CD4-positive, CD25-positive, alpha-beta regulatory T cell (primary cell): ENCODE measurements at regions not wholly inside any gene's neighbourhood (a gene's known extent, or its start where the extent isn't known, plus 50 kb on each side); places are given as distances from the start of the nearest gene placed in this dataset.

Experiments
- ATAC-seq, 2 donors: fragments of 150-1000 bp; cut with Tn5 transposase; one replicate each; pipeline ENCODE4 v1.10.0; 2021; ENCODE audit warnings: low read depth in 2 of 2, moderate number of reproducible peaks in 2 of 2, moderate library complexity in 1 of 2
- DNase-seq, 3 donors: peaks; one replicate each; pipeline versions ENCODE4 v3.0.0 to v3.0.0-alpha.2; 2012 to 2022; ENCODE audit warnings: mixed read lengths in 1 of 3
- H3K27ac ChIP-seq: one replicate; pipeline ENCODE4 v1.7.0; 2013; ENCODE audit warnings: mild to moderate bottlenecking, low read length; ENCODE audit not compliant: insufficient read depth, poor library complexity, severe bottlenecking
- H3K27me3 ChIP-seq: one replicate; pipeline ENCODE4 v1.7.0; 2013; ENCODE audit warnings: low read length; ENCODE audit not compliant: control insufficient read depth, insufficient read depth
- H3K36me3 ChIP-seq: one replicate; pipeline ENCODE4 v1.7.0; 2013; ENCODE audit warnings: mild to moderate bottlenecking, low read length, moderate library complexity; ENCODE audit not compliant: control insufficient read depth, insufficient read depth
- H3K4me1 ChIP-seq: 2 replicates; pipeline ENCODE4 v1.7.0; 2013; ENCODE audit warnings: mild to moderate bottlenecking, low read length; ENCODE audit not compliant: insufficient read depth, control insufficient read depth, poor library complexity, severe bottlenecking
- H3K4me3 ChIP-seq: one replicate; pipeline ENCODE4 v1.7.0; 2013; ENCODE audit warnings: low read depth, mild to moderate bottlenecking, low read length, moderate library complexity
- H3K9me3 ChIP-seq, 2 experiments: 1 replicate in 1 of 2; 2 replicates in 1 of 2; pipeline ENCODE4 v1.7.0; 2013; ENCODE audit warnings: low read length in 2 of 2, mild to moderate bottlenecking in 1 of 2, moderate library complexity in 1 of 2; ENCODE audit not compliant: control insufficient read depth in 2 of 2
- H3K27ac Mint-ChIP-seq, 3 donors: one replicate each; pipeline ENCODE4 v1.8.0; 2020 to 2022; ENCODE audit warnings: mild to moderate bottlenecking in 3 of 3, mixed read lengths in 3 of 3, moderate library complexity in 2 of 3
- H3K27me3 Mint-ChIP-seq: one replicate; pipeline ENCODE4 v1.8.0; 2022; ENCODE audit warnings: mild to moderate bottlenecking, mixed read lengths
- H3K36me3 Mint-ChIP-seq: one replicate; pipeline ENCODE4 v1.8.0; 2020; ENCODE audit warnings: mixed read lengths
- H3K4me1 Mint-ChIP-seq, 4 donors: one replicate each; pipeline ENCODE4 v1.8.0; 2020 to 2022; ENCODE audit warnings: mixed read lengths in 4 of 4, mild to moderate bottlenecking in 1 of 4
- H3K4me3 Mint-ChIP-seq, 4 donors: one replicate each; pipeline ENCODE4 v1.8.0; 2020 to 2022; ENCODE audit warnings: mild to moderate bottlenecking in 4 of 4, mixed read lengths in 4 of 4, moderate library complexity in 3 of 4
- H3K9me3 Mint-ChIP-seq, 7 donors: one replicate each; pipeline ENCODE4 v1.8.0; 2020 to 2022; ENCODE audit warnings: mixed read lengths in 7 of 7, mild to moderate bottlenecking in 3 of 7, moderate library complexity in 2 of 7

DNA sequence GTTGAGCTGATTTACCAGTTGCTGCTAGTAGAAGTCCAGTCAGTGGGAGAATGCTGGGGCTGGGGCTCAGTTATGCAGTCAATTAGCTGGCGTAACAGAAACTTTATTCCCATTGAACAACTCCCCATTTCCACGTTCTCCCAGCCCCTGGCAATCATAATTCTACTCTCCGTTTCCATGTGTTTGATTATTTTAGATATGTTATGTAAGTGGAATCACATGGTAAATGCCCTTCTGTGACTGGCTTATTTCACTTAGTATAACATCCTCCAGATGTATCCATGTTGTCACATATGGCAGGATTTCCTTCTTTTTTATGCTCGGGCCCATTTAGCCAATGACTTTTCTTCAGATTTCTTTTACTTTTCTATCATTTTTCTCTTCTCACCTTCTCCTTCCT lies 61.1 kb upstream of the EXOC4 start:
- Mint-ChIP-seq H3K9me3 (peaks cover 0 to 7% (median 0%) of the 10 kb centered on the region in 7 donors), H3K4me3 (no peak overlapping the region), H3K36me3 (no peaks in the 10 kb centered on the region), H3K27me3 (peaks cover 12% of the 10 kb centered on the region), H3K4me1 (no peaks in the 10 kb centered on the region), H3K27ac (no peak overlapping the region)
- Histone ChIP-seq H3K36me3 (no peaks in the 10 kb centered on the region), H3K9me3 (no peaks in the 10 kb centered on the region), H3K4me1 (no peaks in the 10 kb centered on the region), H3K27me3 (no peaks in the 10 kb centered on the region), H3K27ac (no peak overlapping the region), H3K4me3 (no peak overlapping the region)
- DNase-seq (no peak), ATAC-seq (no peak)

DNA sequence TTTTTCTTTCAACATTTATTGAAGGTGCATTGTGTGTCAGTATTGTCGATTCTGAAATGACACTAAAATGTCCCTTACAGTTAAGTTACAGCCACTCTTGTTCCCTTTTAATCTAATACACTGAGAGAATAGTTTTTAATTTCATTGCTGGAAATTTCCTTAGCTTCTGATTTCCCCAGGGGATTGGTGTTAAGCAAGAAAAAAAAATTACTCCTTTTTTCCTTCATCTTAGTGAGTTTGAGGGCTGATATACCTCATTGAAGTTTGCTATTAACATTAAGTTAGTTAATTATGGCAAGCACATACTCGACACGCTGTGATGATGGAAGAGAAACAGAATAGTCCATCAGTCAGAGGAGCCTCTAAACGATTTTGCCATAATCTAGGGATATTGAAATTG lies 57.0 kb upstream of the EXOC4 start:
- DNase-seq (no peak), ATAC-seq (no peak)
- no peaks in the 10 kb centered on the region for H3K9me3 ChIP-seq
- H3K4me1 ChIP-seq, result no peaks in the 10 kb centered on the region
- Mint-ChIP-seq H3K4me1 (peaks cover 0 to 3% (median 0%) of the 10 kb centered on the region in 4 donors), H3K9me3 (peaks cover 0 to 7% (median 0%) of the 10 kb centered on the region in 7 donors), H3K4me3 (no peak overlapping the region), H3K36me3 (no peaks in the 10 kb centered on the region), H3K27ac (no peak overlapping the region), H3K27me3 (peaks cover 22% of the 10 kb centered on the region)
- no peak overlapping the region for H3K27ac ChIP-seq
- no peaks in the 10 kb centered on the region for H3K36me3 ChIP-seq
- H3K27me3 ChIP-seq, result peaks cover 3% of the 10 kb centered on the region
- H3K4me3 ChIP-seq, result no peak overlapping the region

DNA sequence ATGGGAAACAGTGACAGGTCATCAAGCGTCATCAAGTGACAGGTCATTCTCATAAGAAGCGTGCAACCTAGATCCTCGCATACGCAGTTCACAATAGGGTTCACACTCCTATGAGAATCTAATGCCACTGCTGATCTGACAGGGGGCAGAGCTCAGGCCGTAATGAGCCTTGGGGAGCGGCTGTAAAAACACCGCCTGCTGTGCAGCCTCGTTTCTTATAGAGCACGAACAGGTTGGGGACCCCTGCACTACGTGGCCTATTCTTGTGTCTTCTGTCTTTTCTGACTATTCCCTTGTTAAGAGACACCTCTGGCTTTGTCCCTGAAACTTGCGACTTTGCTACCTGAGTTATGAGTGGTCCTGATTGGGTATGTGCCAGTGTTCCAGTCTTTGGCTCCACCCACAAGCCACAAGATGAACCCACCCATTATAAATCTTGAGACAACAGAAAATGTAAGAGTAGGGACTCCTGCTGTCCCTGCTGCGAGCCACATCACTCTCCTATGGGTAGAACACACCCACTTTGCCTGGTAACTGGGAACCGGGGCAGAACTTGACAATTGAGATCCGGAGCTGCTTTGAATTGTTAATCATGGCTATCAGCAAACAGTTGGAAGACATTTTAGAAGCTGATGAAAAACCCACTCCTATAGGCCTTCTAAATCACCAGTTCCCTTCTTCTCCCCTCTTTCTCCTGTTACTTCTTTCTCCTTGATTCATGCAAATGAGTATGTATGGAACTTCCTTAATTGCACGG lies 55.8 kb upstream of the EXOC4 start:
- Histone ChIP-seq H3K27me3 (peaks cover 3% of the 10 kb centered on the region), H3K9me3 (no peaks in the 10 kb centered on the region), H3K27ac (no peak overlapping the region), H3K4me3 (no peak overlapping the region), H3K4me1 (no peaks in the 10 kb centered on the region), H3K36me3 (no peaks in the 10 kb centered on the region)
- H3K4me3 Mint-ChIP-seq, result no peak overlapping the region
- H3K27ac Mint-ChIP-seq, result no peak overlapping the region
- DNase-seq (no peak), ATAC-seq (no peak)
- peaks cover 0 to 7% (median 0%) of the 10 kb centered on the region in 7 donors for H3K9me3 Mint-ChIP-seq
- H3K36me3 Mint-ChIP-seq, result no peaks in the 10 kb centered on the region
- H3K27me3 Mint-ChIP-seq, result peaks cover 26% of the 10 kb centered on the region
- H3K4me1 Mint-ChIP-seq, result peaks cover 0 to 3% (median 0%) of the 10 kb centered on the region in 4 donors

- DNase-seq, result no peak
- peaks cover 29% of the 10 kb centered on the region for H3K27me3 Mint-ChIP-seq
- H3K4me1 ChIP-seq, result no peaks in the 10 kb centered on the region
- H3K27me3 ChIP-seq, result peaks cover 3% of the 10 kb centered on the region
- no peaks in the 10 kb centered on the region for H3K9me3 ChIP-seq
- H3K27ac Mint-ChIP-seq, result no peak overlapping the region
- no peak overlapping the region for H3K27ac ChIP-seq
- H3K9me3 Mint-ChIP-seq, result peaks cover 0 to 6% (median 0%) of the 10 kb centered on the region in 7 donors
- no peak overlapping the region for H3K4me3 ChIP-seq
- no peak overlapping the region for H3K4me3 Mint-ChIP-seq
- H3K4me1 Mint-ChIP-seq, result peaks cover 0 to 3% (median 0%) of the 10 kb centered on the region in 4 donors
- H3K36me3 ChIP-seq, result no peaks in the 10 kb centered on the region
- no peaks in the 10 kb centered on the region for H3K36me3 Mint-ChIP-seq
- ATAC-seq, result no peak
Measured at GRCh38 chr7:133197972-133198544, 54.8 kb upstream of the EXOC4 start.

GRCh38 chr7:133199831-133200230 lies 53.0 kb upstream of the EXOC4 start:
- peaks cover 0 to 3% (median 0%) of the 10 kb centered on the region in 7 donors for H3K9me3 Mint-ChIP-seq
- H3K4me3 Mint-ChIP-seq, result no peak overlapping the region
- H3K36me3 Mint-ChIP-seq, result no peaks in the 10 kb centered on the region
- H3K27ac ChIP-seq, result no peak overlapping the region
- no peak for DNase-seq
- H3K4me1 ChIP-seq, result no peaks in the 10 kb centered on the region
- no peaks in the 10 kb centered on the region for H3K36me3 ChIP-seq
- ATAC-seq, result no peak
- peaks cover 0 to 3% (median 0%) of the 10 kb centered on the region in 4 donors for H3K4me1 Mint-ChIP-seq
- H3K27ac Mint-ChIP-seq, result no peak overlapping the region
- H3K27me3 Mint-ChIP-seq, result peaks cover 30% of the 10 kb centered on the region
- peaks cover 3% of the 10 kb centered on the region for H3K27me3 ChIP-seq
- no peak overlapping the region for H3K4me3 ChIP-seq
- H3K9me3 ChIP-seq, result no peaks in the 10 kb centered on the region

DNA sequence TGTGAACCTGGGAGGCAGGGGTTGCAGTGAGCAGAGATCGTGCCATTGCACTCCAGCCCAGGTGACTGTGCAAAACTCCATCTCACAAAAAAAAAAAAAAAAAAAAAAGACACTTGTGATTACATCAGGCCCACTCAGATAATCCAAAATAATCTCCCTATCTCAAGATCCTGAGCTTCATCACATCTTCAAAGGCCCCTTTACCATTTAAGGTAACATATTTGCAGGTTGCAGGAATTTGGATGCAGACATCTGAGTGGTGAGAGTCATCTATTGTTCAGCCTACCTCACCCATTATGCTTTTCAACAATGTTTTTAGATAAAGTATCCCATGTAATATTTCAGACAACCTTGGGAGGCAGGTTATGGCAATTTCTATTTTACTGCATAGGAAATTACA lies 51.4 kb upstream of the EXOC4 start:
- Mint-ChIP-seq H3K4me3 (no peak overlapping the region), H3K9me3 (peaks cover 0 to 1% (median 0%) of the 10 kb centered on the region in 7 donors), H3K27ac (no peak overlapping the region), H3K4me1 (peaks cover 0 to 3% (median 0%) of the 10 kb centered on the region in 4 donors), H3K27me3 (peaks cover 26% of the 10 kb centered on the region), H3K36me3 (no peaks in the 10 kb centered on the region)
- peaks cover 3% of the 10 kb centered on the region for H3K27me3 ChIP-seq
- H3K4me1 ChIP-seq, result no peaks in the 10 kb centered on the region
- H3K9me3 ChIP-seq, result no peaks in the 10 kb centered on the region
- H3K36me3 ChIP-seq, result no peaks in the 10 kb centered on the region
- H3K4me3 ChIP-seq, result no peak overlapping the region
- DNase-seq (no peak), ATAC-seq (no peak)
- no peak overlapping the region for H3K27ac ChIP-seq

DNA sequence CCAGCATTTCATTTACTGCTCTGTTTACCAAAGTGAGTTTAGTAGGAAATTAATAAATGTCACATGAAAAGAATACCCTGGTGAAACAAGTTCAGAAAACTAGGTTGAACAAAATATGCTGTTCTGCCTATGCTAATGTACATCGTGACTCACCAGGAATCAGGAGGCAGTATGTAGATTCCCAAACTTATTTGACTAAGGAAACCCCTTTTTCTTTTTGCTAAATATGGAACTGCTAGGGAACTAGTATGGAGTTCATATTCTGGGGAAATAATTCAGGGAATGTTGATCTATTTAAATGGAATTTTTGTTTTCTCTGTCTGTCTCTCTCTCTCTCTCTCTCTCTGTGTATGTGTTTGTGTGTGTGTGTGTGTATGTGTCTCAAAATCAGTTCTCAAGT lies 49.9 kb upstream of the EXOC4 start:
- H3K9me3 Mint-ChIP-seq, result peaks cover 0 to 3% (median 0%) of the 10 kb centered on the region in 7 donors
- H3K4me3 Mint-ChIP-seq, result no peak overlapping the region
- no peak for DNase-seq
- H3K4me1 ChIP-seq, result no peaks in the 10 kb centered on the region
- peaks cover 26% of the 10 kb centered on the region for H3K27me3 Mint-ChIP-seq
- H3K27ac ChIP-seq, result no peak overlapping the region
- no peaks in the 10 kb centered on the region for H3K36me3 ChIP-seq
- no peaks in the 10 kb centered on the region for H3K9me3 ChIP-seq
- ATAC-seq, result no peak
- H3K36me3 Mint-ChIP-seq, result no peaks in the 10 kb centered on the region
- H3K27me3 ChIP-seq, result peaks cover 2% of the 10 kb centered on the region
- H3K4me1 Mint-ChIP-seq, result no peaks in the 10 kb centered on the region
- no peak overlapping the region for H3K27ac Mint-ChIP-seq
- H3K4me3 ChIP-seq, result no peak overlapping the region
